ENCODE measurements at regions not wholly inside any gene's neighbourhood (a gene's known extent, or its start where the extent isn't known, plus 50 kb on each side); places are given as distances from the start of the nearest gene placed in this dataset.

DNA sequence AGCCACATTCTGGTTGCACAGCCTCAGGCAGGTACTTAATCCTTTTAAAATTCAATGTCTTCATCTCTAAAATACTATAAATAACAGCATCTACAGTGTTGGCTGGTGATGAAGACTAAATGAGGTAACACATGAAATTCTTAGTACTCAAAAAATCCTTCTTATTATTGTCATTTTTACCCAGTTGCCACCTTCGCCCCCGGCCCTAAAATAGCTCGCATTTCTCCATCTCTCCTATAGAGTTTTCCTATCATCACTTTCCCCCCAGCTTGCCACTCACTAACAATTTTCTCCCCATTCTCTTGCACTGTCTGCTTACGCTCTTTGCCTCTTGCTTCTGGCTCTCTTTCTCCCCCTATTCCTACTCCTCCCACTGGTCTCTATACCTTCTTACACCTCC is 59.9 kb upstream of the MARCHF10 start:
- TF ChIP-seq, protein P1, sequence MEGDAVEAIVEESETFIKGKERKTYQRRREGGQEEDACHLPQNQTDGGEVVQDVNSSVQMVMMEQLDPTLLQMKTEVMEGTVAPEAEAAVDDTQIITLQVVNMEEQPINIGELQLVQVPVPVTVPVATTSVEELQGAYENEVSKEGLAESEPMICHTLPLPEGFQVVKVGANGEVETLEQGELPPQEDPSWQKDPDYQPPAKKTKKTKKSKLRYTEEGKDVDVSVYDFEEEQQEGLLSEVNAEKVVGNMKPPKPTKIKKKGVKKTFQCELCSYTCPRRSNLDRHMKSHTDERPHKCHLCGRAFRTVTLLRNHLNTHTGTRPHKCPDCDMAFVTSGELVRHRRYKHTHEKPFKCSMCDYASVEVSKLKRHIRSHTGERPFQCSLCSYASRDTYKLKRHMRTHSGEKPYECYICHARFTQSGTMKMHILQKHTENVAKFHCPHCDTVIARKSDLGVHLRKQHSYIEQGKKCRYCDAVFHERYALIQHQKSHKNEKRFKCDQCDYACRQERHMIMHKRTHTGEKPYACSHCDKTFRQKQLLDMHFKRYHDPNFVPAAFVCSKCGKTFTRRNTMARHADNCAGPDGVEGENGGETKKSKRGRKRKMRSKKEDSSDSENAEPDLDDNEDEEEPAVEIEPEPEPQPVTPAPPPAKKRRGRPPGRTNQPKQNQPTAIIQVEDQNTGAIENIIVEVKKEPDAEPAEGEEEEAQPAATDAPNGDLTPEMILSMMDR (IDR thresholded peaks at IDR 0.05) = no peak
- TF ChIP-seq POLR2A (IDR thresholded peaks at IDR 0.05) = no peak
